Neural progenitor cell (in vitro differentiated cells): ENCODE measurements at regions not wholly inside any gene's neighbourhood (a gene's known extent, or its start where the extent isn't known, plus 50 kb on each side); places are given as distances from the start of the nearest gene placed in this dataset.

Experiments
- EZH2 ChIP-seq: fragments of 200-600 bp; sonication (generic); IDR thresholded peaks from 2 replicates; pipeline ENCODE4 v1.6.1; 2017; ENCODE audit warnings: antibody characterized with exemption, mild to moderate bottlenecking, moderate library complexity
- EZH2phosphoT487 ChIP-seq: fragments of 200-600 bp; sonication (generic); IDR thresholded peaks from 2 replicates; pipeline ENCODE4 v1.6.1; 2017; ENCODE audit warnings: antibody characterized with exemption
- TF ChIP-seq, protein P1 (sequence below): fragments of 200-600 bp; sonication (generic); IDR thresholded peaks from 2 replicates; pipeline ENCODE4 v1.5.1; 2017; ENCODE audit warnings: antibody characterized with exemption, mild to moderate bottlenecking

DNA sequence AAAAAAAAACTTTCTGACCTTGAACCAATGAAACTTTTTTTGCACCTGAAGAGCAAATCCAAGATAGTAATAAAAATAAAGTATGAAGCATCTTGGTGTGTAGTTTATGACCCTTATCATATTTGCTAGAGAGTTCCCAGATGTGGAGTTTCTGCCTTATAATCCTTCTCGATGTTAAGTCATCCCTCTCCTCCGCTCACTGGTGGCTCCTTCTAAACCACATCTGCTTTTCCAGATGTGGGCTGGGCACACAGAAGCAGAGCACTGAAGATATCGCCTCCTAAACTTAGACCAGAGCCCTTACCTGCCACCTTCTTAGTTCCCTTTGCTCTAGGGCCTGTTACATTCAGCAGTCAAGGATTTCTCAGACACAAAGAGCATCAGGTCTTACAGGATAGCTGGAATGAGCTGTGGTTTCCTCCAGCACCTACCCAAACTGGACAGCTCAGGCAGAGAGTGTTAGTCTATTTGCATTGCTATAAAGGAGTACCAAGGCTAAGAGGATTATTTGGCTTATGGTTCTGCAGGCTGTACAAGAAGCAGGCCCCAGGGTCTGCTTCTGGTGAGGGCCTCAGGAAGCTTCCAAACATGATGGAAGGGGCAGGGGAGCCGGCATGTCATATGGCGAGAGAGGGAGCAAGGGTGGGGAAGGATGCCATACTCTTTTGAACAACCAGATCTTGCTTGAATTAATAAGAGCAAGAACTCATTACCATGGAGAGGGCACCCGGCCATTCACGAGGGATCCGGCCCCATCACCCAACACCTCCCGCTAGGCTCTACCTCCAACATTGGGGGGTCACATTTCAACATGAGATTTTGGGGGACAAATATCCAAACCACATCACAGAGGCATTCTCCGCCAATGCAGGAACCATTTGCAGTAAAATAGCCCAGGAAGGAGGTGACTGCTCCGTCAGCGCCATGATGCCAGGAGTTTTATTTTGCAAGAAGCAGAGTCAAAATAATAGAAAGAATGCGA, 75.6 kb upstream of the HELT start:
- TF ChIP-seq, protein P1, sequence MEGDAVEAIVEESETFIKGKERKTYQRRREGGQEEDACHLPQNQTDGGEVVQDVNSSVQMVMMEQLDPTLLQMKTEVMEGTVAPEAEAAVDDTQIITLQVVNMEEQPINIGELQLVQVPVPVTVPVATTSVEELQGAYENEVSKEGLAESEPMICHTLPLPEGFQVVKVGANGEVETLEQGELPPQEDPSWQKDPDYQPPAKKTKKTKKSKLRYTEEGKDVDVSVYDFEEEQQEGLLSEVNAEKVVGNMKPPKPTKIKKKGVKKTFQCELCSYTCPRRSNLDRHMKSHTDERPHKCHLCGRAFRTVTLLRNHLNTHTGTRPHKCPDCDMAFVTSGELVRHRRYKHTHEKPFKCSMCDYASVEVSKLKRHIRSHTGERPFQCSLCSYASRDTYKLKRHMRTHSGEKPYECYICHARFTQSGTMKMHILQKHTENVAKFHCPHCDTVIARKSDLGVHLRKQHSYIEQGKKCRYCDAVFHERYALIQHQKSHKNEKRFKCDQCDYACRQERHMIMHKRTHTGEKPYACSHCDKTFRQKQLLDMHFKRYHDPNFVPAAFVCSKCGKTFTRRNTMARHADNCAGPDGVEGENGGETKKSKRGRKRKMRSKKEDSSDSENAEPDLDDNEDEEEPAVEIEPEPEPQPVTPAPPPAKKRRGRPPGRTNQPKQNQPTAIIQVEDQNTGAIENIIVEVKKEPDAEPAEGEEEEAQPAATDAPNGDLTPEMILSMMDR = no peak
- TF ChIP-seq EZH2 (no peak), EZH2phosphoT487 (no peak)
